Left ventricle myocardium inferior (tissue), 1 donor: ENCODE measurements at regions not wholly inside any gene's neighbourhood (a gene's known extent, or its start where the extent isn't known, plus 50 kb on each side); places are given as distances from the start of the nearest gene placed in this dataset.
A peak's percentile ranks its signal among the peaks of the same experiment; 100 is the strongest.
"Not testable (repeated sequence)": the region's sequence is repeated elsewhere in the genome, so short reads cannot be mapped to it uniquely, and the experiment has no call there.

Experiments
- DNase-seq: peaks from one replicate; pipeline ENCODE4 v3.0.0-alpha.2; 2020
- H3K27ac ChIP-seq: fragments of 200-600 bp; replicated peaks from 2 replicates; pipeline ENCODE4 v1.8.0; 2021
- H3K27me3 ChIP-seq: fragments of 200-600 bp; 2 replicates; pipeline ENCODE4 v1.8.0; 2021; ENCODE audit warnings: low read depth
- H3K36me3 ChIP-seq: fragments of 200-600 bp; 2 replicates; pipeline ENCODE4 v1.8.0; 2021
- H3K4me1 ChIP-seq: fragments of 200-600 bp; 2 replicates; pipeline ENCODE4 v1.8.0; 2021
- H3K4me3 ChIP-seq: fragments of 200-600 bp; 2 replicates; pipeline ENCODE4 v1.8.0; 2021; ENCODE audit warnings: mild to moderate bottlenecking, moderate library complexity
- H3K9me3 ChIP-seq: fragments of 200-600 bp; replicated peaks from 2 replicates; pipeline ENCODE4 v1.8.0; 2021
- CTCF ChIP-seq: fragments of 200-600 bp; IDR thresholded peaks from 2 replicates; pipeline ENCODE4 v1.8.0; 2021; ENCODE audit warnings: antibody characterized with exemption, mild to moderate bottlenecking, borderline replicate concordance
- intact Hi-C: fragments of 100-400 bp; cut with micrococcal nuclease; formaldehyde crosslinking; loops from one replicate; pipeline ENCODE4 v1.11.0; 2022
- donor health status: DM: no; HTN: yes; CAD: no; lungs with severe emphysema.

GRCh38 chr1:273772-274171 lies 177.7 kb downstream of the OR4F29 start:
- DNase-seq, H3K4me3 ChIP-seq, H3K36me3 ChIP-seq, intact Hi-C loops, H3K4me1 ChIP-seq, H3K9me3 ChIP-seq, H3K27me3 ChIP-seq, H3K27ac ChIP-seq: not testable (repeated sequence)

GRCh38 chr1:267815-268214 lies 183.7 kb downstream of the OR4F29 start:
- peak; percentile 63 for DNase-seq
- H3K4me3 ChIP-seq, intact Hi-C loops, H3K27ac ChIP-seq, H3K27me3 ChIP-seq, H3K4me1 ChIP-seq, H3K36me3 ChIP-seq, H3K9me3 ChIP-seq: not testable (repeated sequence)
- peak; percentile 63 for TF ChIP-seq CTCF
